GM20000 (cell line): ENCODE measurements at regions not wholly inside any gene's neighbourhood (a gene's known extent, or its start where the extent isn't known, plus 50 kb on each side); places are given as distances from the start of the nearest gene placed in this dataset.

ENCODE experiments used
- DNase-seq: peaks from one replicate; pipeline ENCODE4 v3.0.0; 2012; ENCODE audit warnings: low spot score
- TF ChIP-seq, protein P1 (sequence below): IDR thresholded peaks from 2 replicates; pipeline ENCODE4 v1.5.1; 2012; ENCODE audit warnings: mild to moderate bottlenecking, control low read depth; ENCODE audit errors: extremely low read depth, missing control alignments

DNA sequence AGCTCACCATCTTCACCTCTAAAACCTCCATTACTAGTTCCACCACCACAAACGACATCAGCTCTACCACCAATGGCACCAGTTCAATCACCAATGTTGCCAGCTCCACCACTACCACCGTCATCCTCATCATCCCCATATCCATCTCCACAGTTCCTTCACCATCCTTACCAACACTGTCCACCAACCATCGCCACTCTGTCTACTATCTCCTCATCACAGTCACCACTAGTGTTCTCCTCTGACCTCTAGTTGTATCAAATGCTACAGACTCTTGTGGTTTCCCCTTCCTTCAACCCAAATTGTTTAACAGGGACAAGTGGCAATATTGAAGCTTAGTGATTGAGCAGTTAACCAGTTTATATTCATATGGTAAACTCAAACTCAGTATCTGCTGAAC is 182.6 kb downstream of the CAAP1 start:
- TF ChIP-seq, protein P1, sequence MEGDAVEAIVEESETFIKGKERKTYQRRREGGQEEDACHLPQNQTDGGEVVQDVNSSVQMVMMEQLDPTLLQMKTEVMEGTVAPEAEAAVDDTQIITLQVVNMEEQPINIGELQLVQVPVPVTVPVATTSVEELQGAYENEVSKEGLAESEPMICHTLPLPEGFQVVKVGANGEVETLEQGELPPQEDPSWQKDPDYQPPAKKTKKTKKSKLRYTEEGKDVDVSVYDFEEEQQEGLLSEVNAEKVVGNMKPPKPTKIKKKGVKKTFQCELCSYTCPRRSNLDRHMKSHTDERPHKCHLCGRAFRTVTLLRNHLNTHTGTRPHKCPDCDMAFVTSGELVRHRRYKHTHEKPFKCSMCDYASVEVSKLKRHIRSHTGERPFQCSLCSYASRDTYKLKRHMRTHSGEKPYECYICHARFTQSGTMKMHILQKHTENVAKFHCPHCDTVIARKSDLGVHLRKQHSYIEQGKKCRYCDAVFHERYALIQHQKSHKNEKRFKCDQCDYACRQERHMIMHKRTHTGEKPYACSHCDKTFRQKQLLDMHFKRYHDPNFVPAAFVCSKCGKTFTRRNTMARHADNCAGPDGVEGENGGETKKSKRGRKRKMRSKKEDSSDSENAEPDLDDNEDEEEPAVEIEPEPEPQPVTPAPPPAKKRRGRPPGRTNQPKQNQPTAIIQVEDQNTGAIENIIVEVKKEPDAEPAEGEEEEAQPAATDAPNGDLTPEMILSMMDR, result no peak
- DNase-seq, result no peak

DNA sequence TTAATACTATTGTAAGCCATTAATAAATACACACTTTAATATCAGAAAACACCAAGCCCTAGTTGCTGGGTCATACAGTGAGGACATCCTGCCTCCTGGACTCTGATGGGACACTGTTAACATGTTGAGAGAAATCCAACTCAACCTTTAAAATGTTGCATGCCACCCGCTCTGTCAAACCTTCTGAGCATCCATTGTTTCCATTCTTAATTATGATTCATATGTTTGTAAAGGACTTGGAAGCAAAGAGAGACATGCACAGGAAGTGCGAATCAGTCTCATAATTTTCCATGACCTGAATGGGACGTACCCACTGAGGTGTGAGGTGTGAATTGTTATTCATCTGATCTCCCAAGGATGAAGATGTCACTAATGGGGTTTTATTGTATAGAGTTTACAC is 186.4 kb downstream of the CAAP1 start:
- TF ChIP-seq, protein P1, result no peak
- DNase-seq, result no peak

DNA sequence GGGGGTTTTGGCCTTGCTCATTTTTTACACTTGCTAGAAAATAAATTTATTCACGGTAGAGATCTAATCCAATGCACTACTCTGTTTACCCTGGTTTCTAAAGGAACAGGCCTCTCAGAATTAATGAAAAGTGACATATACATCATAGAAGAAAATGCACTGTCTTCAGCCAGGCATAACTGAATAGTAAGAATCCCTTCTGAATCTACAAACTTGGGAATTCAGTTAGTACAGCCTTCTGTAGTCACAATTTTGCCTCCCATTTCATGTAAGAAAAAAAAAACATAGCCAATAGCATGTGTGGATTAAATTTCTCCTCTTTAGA is 197.3 kb downstream of the CAAP1 start:
- DNase-seq, result no peak
- TF ChIP-seq, protein P1, result no peak

DNA sequence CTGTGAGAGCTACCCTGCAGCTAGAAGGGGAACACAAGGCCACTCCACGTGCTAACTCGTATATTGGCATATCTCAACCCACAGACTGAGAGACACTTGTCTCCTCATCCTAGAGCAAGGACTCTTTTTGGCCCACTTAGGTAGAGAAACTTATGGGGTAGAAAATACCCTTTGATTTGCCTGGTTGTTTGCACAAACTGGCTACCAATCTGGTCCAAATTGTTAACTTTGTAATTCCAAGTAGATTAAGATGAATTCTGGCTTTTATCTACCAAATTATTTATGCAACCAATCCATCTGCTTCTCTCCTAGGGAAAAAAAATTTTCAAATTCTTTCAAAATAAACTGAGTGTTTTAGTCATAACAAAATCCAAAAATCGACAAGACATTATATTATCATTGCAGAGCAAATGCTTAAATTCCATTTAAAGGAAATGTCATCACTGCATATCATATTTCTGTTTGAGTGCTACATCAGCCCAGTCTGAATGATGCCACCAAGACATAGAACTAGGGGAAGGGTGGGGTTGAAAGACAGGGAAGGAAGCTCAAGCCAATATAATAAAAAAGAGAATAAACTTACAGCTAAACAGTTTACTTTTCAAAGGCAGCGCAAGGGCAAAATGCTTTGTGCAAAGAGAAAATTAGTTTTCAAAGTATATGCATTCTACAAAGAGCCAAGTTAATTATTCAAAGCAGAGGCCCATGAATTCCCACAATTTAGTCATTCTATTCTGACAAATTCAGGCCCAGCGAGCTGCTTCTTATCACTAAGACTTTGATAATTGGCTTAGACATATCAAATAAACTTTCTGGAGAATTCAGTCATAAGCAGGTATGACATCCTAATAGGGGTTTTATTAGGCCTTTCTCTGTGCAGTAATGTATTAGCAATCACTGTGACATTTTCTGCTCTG is 198.0 kb downstream of the CAAP1 start:
- TF ChIP-seq, protein P1, result no peak

DNA sequence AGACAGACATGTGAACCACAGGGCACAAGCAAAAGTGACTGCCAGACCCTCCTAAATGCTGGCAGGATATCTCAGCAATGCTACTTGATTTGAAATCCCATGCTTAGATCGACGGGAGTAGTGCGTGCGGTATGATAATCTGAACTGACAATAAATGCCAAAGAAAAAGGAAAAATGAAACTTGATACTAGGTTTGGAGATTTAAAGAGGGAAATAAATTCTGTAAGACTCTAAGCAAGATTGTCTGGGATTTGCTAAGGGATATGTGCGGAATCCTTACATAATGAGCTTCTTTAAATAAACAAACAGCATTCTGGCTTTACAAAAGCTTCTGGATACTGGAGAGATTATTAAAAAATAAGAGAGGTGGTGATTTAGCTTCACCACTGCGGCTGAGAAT is 203.6 kb downstream of the CAAP1 start:
- DNase-seq, result no peak
- TF ChIP-seq, protein P1, result no peak

More for the DNA sequence above, 198.0 kb downstream of the CAAP1 start:
- DNase-seq, result no peak

DNA sequence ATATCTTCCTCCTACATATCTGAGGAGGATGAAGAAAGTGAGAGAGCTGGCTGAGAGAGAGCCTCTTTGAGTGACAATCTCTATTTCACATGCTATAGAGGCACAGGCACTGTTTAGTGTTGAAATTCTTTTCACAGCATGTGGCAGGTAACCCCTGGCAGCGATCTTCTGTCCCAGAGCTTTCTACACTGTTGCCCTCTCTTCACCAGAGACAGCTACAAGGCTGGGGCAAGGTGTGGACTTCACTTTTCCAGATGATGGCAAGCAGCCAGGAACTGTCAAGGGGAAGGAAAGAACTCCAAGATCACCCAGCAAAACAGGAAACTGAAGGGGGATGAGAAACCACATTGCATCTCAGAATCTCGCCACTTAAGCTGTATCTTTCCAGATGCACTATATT is 205.2 kb downstream of the CAAP1 start:
- DNase-seq, result no peak
- TF ChIP-seq, protein P1, result no peak

DNA sequence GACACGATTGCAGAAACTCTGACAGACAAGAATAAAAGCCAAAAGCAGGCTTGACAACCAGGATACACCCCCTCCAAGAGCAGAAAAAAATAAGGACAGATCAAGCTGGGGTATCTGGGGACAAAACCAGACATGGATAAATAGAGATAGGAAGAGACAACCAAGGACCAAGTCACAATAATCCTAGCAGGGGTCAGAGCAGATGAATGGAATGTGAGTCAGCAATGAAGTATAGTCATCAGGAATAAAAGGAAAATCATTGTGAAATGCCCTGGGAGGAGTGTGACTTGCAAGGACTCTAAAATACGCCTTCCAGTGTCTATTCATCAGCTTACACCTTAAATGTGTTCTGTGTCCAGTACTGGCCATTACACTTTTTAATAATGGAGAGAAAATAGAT is 206.8 kb downstream of the CAAP1 start:
- no peak for DNase-seq
- TF ChIP-seq, protein P1, result no peak
